Tongue (tissue), 1 donor: ENCODE measurements at regions not wholly inside any gene's neighbourhood (a gene's known extent, or its start where the extent isn't known, plus 50 kb on each side); places are given as distances from the start of the nearest gene placed in this dataset.
"Not testable (repeated sequence)": the region's sequence is repeated elsewhere in the genome, so short reads cannot be mapped to it uniquely, and the experiment has no call there.

ENCODE experiments used
- DNase-seq: peaks from one replicate; pipeline ENCODE4 v3.0.0-alpha.2; 2015

DNA sequence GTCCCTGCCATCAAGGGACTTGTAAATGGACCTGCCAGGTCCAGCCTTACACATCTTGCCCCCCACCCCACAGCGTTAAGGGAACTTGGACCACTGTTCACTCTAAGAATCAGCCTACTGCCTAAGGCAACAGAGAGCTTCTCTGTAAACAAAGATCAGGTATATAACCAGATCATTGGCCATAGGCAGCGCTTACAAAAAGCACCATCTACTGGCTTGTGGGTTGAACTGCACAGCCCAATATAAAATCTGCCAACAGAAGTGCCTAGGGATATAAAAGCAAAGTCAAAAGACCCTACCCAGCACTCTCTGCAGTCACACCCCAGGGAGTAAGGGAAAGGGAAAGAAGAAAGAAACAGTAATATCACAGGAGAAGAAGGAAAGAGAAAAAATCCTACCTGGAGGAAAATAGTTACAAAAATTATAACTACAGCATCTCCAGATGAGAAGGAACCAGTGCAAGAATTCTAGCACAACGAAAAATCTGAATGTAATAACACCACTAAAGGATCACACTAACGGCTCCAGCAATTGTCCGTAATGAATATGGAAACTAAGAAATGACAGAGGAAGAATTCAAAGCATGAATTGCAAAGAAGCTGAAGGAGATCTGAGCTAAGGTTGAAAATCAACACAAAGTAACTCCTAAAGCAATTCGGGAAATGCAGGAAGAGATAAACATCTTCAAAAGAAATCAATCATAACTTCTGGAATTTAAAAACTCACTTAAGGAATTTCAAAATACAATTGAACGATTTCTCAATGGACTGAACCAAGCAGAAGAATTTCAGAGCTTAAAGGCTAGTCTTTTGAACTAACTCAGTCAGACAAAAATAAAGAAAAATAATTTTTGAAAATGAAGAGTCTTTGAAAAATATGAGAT, 95.2 kb upstream of the PCED1B start:
- DNase-seq: peak; percentile 59

DNA sequence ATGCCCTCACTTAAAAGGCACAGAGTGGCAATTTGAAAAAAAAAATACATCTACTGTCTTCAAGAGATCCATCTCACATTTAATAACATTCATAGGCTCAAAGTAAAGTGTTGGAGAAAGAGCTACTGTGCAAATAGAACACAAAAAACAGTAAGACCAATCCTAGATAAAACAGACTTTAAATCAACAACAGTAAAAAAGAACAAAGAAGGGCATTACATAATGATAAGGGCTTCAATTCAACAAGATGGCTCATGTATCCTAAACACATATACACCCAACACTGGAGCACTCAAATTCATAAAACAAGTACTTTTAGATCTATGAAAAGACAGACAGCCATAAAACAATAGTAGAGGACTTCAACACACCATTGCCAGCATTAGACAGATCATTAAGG, 93.6 kb upstream of the PCED1B start:
- no peak for DNase-seq

DNA sequence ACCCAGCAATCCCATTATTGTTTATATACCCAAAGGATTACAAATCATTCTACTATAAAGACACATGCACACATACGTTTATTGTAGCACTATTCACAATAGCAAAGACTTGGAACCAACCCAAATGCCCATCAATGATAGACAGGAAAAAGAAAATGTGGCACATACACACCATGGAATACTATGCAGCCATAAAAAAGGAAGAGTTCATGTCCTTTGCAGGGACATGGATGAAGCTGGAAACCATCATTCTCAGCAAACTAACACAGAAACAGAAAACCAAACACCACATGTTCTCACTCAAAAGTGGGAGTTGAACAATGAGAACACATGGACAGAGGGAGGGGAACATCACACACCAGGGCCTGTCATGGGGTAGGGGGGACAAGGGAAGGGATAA, 91.3 kb upstream of the PCED1B start:
- DNase-seq: not testable (repeated sequence)

DNA sequence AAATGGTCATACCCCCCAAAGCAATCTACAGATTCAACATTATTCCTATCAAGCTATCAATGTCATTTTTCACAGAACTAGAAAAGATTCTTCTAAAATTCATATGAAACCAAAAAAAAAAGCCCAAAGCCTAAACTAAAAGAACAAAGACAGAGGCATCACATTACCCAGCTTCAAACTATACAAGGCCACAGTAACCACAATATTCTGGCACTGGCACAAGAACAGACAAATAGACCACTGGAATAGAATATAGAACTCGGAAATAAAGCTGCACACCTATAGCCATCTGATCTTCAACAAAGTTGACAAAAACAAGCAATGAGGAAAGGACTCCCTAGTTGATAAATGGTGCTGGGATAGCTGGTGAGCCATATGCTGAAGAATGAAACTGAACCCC, 89.2 kb upstream of the PCED1B start:
- DNase-seq: no peak

DNA sequence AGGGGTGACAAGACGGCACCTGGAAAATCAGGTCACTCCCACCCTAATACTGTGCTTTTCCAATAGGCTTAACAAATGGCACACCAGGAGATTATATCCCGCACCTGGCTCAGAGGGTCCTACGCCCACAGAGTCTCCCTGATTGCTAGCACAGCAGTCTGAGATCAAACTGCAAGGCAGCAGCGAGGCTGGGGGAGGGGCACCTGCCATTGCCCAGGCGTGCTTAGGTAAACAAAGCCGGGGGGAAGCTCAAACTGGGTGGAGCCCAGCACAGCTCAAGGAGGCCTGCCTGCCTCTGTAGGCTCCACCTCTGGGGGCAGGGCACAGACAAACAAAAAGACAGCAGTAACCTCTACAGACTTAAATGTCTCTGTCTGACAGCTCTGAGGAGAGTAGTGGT, 87.4 kb upstream of the PCED1B start:
- DNase-seq: not testable (repeated sequence)

DNA sequence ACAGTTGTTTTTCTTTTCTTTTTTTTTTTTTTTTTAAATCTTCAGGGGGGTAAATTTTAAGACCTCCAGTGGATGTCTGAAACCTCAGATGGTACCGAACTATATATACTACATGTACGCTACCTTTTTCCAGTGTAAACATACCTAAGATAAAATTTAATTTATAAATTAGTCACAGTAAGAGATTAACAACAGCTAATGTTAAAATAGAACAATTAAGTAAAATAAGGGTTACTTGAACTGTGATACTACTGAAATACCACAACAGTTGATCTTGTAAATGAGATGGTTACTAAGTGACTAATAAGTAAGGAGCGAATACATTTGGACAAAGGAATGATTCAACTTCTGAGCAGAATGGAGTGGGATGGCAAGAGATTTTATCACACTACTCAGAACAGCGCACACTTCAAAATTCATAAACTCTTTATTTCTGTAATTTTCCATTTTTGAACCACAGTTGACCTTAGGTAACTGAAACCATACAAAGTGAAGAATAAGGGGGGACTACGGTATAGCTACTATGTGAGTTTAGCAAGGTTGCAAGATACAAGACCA, 80.5 kb upstream of the PCED1B start:
- no peak for DNase-seq

DNA sequence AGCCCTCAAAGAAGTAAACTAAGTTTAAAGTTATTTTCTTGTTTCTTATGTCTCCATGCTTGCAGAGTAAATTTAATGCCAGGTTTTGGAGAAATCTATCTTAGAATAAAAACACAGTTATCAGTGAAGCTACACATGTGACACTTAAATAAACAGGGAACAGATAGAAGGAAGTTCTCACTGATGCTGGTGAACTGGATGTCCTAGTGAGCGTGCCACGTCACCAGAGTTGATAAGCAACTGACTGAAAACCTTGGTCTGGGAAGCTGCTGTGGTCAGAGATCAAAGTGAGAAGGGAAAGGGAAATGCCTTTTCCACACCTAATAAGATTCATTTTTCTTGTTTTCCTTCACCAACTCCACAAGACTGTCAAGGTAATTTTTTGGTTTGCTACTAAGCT, 74.8 kb upstream of the PCED1B start:
- DNase-seq: no peak

DNA sequence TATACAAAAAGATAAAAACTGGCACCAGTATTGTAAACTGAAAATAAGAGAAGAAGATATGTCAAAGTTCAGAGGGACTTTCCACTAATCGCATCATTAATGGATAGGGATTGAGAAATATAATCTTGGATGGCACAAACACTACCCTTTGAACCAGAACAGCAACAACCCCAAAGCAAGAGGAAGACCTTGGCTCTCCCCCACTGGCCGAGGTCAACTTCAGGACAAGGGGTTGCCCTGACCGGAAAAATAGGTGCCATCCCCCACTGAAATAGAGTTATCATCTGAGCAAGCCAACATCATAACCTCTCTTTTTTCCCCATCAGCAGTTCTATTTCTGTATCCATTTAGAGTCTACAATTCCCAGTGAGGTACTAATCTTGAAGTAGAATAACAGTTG, 72.4 kb upstream of the PCED1B start:
- no peak for DNase-seq

DNA sequence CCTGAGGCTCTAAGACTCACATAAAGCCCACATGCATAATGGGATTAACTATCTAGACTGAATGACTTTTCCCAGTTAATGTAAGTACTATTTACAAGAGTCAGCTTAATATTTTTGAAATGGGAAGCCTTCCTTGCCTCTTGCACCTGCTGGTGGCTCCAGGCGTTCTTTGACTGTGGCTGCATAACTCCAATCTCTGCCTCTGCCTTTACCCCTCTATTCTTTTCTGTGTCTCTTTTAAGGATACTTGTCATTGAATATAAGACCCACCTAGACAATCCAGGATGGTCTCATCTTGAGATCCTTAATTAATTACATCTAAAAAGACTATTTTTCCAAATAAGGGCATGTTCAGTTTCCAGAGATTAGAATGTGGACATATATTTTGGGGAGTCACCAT, 66.9 kb upstream of the PCED1B start:
- no peak for DNase-seq

DNA sequence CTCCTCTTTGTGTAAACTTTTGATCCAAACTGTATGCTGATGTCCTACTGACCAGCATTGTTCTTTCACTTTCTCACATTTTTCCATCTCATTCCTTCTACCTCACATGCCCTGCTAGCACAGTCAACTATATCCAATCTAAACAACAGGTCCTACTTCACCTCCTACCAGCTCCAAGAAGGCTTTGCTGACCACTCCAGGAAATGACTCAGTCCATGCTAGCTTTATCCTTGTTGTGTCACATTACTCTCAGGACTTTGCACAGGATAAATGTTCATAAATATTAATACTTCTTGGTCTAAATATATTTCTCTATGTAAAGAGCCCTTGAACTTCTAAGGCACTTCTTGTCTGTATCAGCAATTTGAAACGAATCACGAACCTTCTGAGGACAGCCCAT, 64.9 kb upstream of the PCED1B start:
- no peak for DNase-seq

DNA sequence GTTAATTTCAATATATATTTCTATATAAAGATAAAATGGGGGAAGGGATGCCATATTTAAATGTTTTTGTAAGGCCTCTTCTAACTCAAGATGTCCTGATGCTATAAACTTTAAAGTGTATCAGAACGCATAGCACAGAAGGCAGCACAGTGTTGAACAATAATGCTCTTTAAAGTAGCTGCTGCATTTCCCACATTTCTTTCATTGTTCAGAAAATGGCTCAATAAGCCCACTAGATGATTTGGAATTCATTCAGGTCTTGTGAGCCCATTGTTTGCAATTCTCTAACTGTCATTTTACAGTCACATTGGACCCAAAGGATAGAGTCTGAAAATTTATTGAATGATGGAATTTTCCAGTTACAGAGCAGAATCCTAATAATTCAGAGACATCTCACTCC, 64.0 kb upstream of the PCED1B start:
- DNase-seq: no peak

DNA sequence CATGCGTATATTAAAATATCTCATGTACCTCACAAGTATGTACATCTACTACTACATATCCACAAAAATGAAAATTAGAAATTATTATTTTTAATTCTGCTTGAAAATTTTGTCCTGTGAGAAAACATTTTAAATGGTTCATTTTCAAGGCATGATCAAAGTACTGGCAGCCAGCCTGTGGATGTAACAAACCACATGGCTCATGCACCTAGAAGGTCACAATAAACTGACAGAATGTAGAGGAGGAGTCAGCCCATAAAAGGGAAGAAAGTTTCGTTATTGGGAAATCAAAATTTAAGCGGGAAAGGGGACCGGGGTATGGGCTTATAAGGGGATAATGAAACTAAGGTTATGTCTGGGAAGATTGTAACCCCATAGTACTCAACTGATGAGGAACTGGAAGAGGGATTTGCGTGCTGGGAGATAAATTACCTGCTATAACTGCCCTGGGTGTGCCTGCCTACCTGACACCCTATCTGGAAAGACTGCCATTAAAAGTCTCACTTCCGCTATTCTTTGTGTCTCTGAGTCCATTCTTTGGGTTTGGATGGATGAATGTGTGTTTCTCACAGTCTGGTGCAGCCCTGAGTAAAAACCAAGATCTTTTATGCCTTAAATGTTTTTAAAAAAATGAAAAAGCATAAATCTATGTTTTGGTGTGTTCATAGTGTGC, 62.2 kb upstream of the PCED1B start:
- no peak for DNase-seq

DNA sequence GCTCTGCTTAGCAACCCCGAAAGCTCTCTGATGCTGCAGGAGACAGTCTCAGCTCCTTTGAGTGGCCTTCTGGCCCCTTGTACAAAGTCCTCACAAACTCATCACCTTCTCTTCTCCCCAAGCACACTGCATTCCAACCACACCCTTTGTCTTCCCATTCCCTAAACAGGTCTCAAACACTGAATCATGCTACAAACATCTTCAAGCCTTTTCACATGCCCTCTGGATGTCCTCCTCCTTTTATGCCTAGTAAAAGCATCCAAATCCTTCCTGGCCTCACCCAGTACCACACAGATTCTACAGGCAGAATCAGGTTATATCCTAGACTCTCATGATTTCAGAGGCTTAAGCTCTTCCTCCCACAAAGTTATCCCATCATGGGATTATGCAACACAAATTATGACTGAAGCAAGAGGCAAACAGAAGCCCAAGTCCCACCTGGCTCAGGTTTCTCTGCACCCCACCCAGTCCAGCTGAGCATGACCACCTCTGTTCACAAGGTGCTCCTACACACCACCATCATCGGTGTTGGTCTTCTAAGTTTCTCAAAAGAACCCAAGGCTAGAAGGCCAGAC, 61.4 kb upstream of the PCED1B start:
- no peak for DNase-seq

DNA sequence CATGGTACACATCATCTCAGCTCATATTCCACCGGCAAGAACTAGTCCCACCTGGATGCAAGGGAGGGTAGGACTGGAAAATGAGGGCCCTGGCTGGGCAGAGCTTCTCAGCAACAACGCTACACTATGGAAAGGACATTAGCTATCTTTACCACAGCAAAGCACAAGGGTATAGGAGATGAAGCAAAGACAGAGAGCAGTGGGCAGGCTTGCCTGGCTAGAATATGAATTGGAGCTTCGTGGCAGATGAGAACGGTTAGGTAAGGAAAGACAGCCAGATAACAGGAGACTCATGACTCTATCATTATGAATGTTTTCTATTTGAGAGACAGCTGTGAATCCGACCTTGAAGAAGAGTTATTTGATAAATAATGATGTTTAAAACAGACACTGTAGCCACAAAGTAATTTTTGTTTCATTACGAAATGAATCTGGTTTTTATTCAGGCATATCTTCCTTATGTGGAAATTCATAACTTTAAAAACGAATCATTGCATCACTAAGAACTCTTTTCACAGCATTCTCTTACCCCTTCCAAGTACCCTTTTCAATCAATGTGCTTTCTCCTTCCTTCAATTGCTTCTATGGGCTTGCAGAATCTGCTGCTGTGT, 59.1 kb upstream of the PCED1B start:
- DNase-seq: no peak

DNA sequence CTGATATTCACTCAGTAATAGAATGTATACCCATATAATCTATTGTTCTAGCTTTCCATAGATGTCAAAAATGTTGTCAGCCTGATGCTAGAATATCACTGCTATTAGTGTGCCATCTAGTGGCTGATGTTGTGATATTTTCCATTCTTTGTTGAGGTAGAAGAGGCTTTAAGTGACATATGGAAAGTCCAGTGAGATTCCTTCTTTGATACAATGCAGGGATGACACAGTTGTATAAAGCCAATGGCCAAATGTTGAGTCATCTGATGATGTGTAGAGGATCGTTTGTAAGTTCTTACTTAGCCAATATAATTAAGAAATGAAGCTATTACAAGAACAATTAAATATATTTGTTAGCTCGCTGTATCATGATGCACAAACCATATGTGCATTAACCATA, 58.1 kb upstream of the PCED1B start:
- peak; percentile 82 for DNase-seq

DNA sequence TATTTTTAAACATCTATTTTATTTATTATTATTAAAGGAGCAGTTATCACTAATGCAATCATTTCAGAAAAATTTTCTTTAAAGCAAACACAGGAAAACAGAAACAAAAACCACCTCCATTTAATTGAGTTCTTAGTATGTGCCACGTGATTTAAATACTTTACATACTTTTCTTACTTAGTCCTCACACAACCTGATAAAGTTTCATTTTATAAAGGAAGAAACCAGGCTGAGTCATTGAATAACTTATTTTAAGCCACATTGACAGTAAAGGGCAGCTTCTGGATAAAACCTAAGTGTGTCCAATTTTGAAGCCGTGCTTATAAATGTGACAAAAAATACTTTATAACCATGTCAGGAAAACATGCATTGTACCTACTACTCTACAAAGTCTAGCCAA, 57.1 kb upstream of the PCED1B start:
- no peak for DNase-seq

DNA sequence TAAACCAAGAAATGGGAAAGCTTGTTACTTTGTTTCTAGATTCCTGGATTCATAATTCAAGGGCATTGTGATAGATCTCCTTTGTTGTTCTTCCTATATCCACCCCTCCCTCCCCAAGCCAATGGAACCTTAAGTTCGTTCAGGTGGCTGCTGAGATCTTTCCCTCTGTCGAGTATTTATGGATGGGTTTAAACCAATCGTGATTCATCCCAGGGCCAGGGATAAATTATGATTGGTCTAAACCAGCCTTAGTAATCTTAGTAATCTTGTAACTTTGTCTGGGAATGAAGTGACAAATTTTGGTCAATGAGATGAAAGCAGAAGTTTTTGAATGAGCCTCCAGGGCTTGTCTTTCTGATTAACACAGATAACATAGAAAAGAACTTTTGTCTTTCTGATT, 56.1 kb upstream of the PCED1B start:
- DNase-seq: no peak

DNA sequence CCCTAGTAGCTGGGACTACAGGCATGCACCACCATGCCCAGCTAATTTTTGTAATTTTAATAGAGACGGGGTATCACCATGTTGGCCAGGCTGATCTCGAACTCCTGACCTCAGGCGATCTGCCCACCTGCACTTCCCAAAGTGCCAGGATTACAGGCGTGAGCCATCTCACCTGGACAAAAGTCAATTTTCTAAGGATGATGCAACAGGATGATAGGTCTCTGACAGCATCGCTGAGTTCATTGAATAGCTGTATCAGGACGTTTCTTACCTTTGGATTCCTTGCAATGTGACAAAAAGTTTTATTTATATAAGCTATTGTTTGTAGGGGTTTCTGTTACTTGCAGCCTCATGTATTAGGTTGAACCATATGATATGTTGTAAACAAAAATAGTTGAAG, 55.5 kb upstream of the PCED1B start:
- DNase-seq: no peak

DNA sequence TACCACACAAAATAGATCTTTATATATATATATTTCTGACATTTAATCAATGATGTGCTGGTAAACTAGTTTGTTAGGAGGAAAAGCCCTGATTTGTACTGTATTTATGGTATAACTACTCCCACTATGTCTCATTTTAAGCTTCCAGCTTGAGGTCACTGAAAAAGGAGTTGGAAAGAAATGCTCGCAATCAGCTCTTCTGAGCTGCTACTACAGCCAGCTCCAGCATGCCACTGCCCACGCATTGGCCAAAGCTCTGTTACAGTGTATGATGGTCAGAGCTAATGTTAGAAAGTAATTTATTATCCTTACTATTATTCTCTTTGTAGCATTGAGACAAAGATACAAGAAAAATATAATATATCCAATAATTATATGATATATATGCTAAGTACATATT, 55.0 kb upstream of the PCED1B start:
- DNase-seq: no peak

DNA sequence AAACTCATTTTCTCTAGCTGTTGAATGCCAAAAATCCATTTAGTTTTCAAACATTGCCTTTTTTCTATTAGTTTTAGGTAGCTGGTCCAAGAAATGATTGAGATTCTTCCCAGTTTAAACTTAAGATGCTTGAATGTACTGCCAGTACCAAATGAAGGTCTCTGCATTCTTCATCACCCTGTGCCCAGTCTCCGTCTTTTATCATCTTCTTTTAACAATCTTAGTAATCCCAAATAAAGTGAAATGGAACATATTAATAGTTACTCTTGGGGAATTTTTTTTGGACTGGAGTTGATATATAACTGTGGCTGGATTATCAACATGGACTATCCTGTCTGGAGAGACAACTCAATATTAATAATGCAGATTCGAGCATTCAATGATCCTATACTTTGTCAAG, 54.1 kb upstream of the PCED1B start:
- no peak for DNase-seq

DNA sequence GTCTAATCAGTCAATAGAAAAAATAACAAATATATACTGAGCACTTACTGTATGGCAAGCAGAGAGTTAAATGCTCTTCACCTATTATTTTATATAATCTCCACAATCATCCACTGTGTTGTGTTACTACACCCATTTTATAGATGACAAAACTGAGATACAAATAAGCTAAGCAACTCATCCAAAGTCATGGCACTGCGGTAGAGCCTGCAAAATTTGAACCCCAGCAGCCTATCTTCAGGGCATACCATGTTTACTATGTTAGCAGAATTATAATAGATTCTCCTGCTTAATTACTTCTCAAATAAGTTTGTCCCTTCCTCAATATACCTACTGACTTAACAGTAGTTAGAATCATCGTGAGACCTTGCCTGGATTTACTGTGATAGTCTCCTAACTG, 53.6 kb upstream of the PCED1B start:
- no peak for DNase-seq

DNA sequence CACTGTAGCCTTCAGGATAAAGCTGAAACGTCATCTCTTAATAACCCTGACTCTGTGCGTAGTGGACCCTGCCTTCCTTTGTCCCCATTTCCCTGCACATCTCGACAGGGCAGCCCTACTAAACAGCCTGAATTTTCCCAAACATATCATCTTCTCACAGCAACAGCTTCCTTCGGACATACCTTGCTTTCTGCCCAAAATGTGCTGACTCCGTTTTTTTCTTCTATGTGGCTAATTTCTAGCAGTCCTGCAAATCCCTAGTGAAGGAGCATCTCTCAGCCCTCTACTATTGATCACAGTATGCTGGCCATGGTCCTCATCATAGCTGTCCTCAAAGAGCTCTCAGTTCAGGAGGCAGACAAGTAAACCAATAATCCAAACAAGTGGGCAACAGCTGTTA, 53.1 kb upstream of the PCED1B start:
- DNase-seq: no peak
